ENCODE measurements at regions not wholly inside any gene's neighbourhood (a gene's known extent, or its start where the extent isn't known, plus 50 kb on each side); places are given as distances from the start of the nearest gene placed in this dataset.

- DNase-seq (ENCODE audit: low read depth in 1 of 2, low spot score in 1 of 2): no peak
These were observed 334.3 kb upstream of the OR4E1 start for GRCh38 chr14:22007784-22008412.

GRCh38 chr14:22007363-22007762, 333.7 kb upstream of the OR4E1 start:
- no peak for DNase-seq (ENCODE audit: low read depth in 1 of 2, low spot score in 1 of 2)

- DNase-seq (ENCODE audit: low read depth in 1 of 2, low spot score in 1 of 2): no peak
These were observed 329.8 kb upstream of the OR4E1 start for GRCh38 chr14:22003461-22003860.

DNA sequence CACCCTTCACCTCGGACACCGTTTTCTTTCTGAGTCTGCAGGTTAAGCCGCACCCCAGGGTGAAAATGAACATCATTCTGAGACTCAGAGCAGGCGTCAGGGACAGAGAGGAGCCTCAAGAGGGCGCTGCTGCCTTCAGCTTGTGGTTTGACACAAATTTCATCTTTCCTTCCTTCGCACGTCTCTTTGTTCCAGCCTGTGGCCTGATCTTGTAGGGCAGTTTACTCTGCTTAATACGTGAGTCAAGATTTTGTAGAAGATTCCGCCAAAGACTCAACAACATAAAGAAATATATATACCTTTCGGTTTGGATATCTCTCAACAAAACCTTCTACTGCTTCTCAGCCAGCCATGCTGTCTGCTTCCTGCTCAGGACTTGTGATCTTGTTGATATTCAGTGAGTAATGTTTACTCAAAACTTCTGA, 329.3 kb upstream of the OR4E1 start:
- peak; percentile 37 to 59 for DNase-seq (ENCODE audit: low read depth in 1 of 2, low spot score in 1 of 2)

DNA sequence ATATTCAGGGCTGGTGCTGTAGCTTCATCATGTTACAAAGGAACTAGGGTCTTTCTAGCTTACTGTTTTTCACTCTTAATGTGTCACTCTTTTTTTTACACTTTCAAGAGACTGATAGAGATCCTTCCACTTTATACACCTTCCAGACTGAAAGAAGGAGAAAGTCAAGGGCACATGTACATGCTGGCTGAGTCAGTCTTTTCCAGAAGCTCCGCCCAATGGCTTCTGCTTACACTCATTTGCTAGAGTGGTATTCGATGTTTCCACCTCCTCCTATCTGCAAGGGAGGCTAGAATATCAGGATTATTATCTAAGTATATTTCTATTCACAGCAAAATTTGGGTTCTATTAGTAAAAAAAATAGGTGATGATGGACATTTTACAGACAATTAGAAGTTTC, 325.8 kb upstream of the OR4E1 start:
- no peak for DNase-seq (ENCODE audit: low read depth in 1 of 2, low spot score in 1 of 2)

DNA sequence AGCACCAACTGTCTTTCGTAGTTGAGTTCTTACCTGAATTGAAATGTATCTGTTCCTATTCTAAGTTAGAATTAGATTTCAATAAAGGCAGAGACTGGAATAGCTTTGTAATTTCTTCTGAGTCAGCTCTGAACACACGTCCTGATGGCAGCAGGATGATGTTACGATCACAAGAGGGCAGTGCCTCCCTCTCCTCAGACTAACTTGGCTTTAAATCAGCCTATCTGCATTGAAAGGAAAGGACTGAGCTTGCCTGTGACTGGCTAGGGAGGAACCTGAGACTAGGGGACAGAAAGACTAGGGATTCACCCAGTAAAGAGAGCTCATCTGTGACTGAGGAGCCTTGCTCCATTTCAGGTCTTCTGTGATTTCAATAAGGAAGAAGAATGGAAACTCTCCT, 323.7 kb upstream of the OR4E1 start:
- no peak for DNase-seq (ENCODE audit: low read depth in 1 of 2, low spot score in 1 of 2)

DNA sequence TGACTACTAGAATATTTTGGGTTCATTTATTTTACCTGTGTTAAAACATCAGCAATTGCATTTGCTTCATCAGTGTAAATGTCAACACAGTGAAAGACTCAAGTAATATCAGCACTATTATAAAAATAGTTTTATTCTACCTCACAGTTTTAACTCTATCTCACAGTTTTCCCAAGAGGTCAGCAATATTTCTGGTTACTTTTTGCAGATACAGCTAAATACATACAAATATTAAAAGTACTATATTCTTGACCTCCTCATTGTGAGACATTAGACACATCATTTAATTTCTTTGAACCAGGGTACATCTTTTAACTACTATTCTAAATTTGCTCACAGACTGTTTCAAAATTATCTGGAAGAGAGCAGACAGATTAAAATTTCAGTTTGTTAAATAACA, 321.7 kb upstream of the OR4E1 start:
- DNase-seq (ENCODE audit: low read depth in 1 of 2, low spot score in 1 of 2): no peak

DNA sequence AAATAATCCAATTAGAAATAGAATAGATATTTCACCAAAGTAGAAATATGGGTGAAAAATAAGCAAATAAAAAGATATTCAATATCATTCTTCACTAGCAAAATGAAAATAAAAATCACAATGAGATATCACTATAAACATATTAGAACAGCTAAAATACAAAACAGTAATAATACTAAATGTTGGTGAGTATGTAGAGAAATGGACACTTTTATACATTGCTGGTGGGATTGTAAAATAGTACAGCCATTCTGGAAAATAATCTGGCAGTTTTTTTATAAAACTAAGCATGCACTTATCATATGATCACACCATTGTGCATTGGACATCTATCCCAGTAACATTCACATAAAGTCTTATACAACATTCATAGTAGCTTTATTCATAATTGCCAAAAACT, 320.2 kb upstream of the OR4E1 start:
- no peak for DNase-seq (ENCODE audit: low read depth in 1 of 2, low spot score in 1 of 2)

GRCh38 chr14:21993070-21993469, 319.5 kb upstream of the OR4E1 start:
- no peak for DNase-seq (ENCODE audit: low read depth in 1 of 2, low spot score in 1 of 2)

DNA sequence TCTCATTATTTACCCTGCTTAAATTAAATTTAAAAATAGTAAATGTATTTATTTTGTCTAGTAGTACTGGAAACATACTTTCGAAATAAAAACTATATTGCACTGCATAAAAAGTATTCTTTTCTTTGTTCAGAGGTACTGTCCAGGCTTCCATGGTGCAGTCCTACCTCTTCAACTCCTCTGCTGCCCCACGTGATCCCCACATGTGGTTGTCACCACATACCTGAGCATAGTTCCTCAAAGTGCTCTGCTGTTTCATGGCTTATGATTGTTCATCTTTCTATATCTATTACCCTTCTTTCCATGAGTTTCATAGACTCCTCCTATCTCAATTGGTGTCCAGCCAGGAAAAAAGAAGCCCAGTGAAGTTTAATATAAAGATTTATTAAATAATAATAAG, 317.5 kb upstream of the OR4E1 start:
- no peak for DNase-seq (ENCODE audit: low read depth in 1 of 2, low spot score in 1 of 2)

- no peak for DNase-seq (ENCODE audit: low read depth in 1 of 2, low spot score in 1 of 2)
These were observed 316.5 kb upstream of the OR4E1 start for GRCh38 chr14:21990116-21990515.

DNA sequence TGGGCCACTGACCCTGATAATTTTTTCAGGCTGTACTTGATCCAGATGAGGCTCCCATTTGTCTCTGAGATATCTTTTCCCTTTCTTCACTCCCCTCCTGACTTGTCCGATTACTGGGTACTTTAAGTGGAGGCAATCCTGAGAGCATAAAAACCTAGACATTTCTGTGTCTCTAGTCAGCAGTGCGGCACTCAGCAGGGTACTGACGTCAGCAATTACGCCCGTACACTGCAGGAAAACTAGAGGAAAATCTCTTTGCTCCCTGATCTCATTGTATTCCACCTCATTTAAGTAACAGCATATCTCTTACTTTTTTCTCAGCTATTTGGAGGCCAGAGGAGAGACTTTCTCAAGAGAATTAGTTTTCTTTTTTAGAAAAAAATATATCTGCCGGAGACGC, 315.5 kb upstream of the OR4E1 start:
- DNase-seq (ENCODE audit: low read depth in 1 of 2, low spot score in 1 of 2): no peak

DNA sequence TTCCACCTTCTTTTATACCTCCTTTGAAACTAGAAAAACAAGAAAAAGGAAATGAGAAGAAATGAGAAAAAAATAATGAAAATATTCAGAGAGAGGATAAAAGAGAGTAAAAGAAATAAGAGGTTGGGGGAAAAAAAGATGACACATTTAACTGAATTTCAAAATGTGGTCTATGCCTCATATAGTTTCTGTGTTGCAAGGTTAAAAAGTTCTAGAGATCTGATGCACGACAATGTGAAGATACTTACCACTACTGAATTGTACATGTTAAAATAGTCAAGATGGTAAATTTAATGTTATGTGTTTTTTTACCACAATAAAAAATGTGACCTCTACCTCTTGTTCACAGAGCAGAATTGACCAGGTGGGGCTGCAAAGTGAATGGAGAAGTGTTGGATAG, 314.8 kb upstream of the OR4E1 start:
- no peak for DNase-seq (ENCODE audit: low read depth in 1 of 2, low spot score in 1 of 2)

DNA sequence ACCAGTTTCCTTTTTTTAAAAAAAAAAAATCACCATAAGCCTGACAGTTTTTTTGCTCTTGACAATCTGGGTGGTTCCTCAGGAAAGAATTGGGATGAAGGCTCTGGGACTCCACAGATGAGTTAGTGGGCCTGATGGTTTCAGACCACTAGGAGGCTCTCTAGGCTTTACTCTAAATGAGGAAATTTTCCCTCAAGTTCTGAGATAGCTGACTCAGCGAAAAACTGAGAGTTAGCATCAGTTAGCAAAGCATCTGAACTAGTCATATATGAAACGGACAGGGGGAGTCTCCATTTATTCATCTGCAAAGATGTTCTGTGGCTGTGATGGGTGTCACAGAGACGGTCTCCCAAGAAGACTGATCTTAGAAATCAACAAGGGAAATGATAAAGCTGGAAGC, 314.3 kb upstream of the OR4E1 start:
- DNase-seq (ENCODE audit: low read depth in 1 of 2, low spot score in 1 of 2): peak in 1 of 2 donors; percentile 25

GRCh38 chr14:21985081-21985480, 311.5 kb upstream of the OR4E1 start:
- DNase-seq (ENCODE audit: low read depth in 1 of 2, low spot score in 1 of 2): no peak

- DNase-seq (ENCODE audit: low read depth in 1 of 2, low spot score in 1 of 2): no peak
These were observed 305.3 kb upstream of the OR4E1 start for GRCh38 chr14:21978999-21979314.

DNA sequence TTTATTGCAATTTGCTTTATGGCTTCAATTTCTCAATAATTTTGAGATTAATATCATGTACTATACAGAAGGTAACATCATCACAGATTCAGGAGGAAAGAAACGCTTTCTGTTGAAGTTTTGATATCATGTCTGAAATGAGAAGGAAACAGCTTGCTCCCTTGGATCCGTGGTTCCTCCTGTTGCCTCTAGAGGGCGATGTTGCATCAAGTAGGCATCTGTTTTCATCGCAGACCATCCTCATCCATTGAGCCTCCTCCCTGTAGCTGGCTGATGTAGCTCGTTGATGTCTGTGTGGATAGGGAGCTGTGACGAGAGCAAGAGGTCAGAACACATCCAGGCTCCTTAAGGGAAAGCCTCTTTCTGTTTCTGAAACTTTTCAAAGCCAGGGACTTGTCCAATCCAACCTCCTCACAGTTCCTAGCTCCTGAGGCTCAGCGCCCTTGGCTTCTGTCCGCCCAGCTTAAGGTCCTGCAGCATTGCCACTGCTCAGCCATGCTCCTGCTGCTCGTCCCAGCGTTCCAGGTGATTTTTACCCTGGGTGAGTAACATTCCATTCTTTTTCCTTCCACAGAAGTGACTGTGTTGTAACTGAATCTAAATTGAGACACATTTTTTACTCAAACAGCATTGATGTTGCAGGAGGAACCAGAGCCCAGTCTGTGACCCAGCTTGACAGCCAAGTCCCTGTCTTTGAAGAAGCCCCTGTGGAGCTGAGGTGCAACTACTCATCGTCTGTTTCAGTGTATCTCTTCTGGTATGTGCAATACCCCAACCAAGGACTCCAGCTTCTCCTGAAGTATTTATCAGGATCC, 304.8 kb upstream of the OR4E1 start:
- peak; percentile 20 to 40 for DNase-seq (ENCODE audit: low read depth in 1 of 2, low spot score in 1 of 2)

DNA sequence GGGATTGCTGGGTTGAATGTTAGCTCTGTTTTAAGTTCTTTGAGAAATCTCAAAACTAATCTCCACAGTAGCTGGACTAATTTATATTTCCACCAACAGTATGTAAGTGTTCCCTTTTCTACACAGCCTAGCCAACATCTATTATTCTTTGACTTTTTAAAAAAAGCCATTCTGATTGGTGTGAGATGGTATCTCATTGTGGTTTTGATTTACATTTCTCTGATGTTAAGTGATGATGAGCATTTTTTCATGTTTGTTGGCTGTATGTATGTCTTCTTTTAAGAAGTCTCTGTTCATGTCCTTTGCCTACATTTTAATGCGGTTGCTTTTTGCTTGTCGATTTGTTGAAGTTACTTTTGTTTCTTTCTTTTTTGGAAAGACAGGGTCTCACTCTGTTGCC, 301.1 kb upstream of the OR4E1 start:
- no peak for DNase-seq (ENCODE audit: low read depth in 1 of 2, low spot score in 1 of 2)

DNA sequence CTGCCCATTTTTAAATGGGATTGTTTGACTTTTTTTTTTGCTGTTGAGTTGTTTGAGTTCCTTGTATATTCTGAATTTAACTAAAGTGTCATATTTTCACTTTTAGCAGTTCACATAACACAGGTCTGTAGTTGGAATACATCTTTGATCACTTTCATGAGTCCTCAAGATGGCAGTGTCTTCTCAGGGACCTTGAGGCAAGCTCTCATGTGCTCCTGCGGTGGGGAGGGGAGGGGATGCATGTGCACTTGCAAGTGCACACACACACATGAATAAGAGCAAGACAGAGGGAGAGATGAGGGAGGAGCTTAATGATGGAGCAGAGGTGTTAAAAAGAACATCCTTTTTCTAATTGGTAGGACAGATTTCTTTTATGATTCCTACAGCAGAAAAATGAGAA, 291.4 kb upstream of the OR4E1 start:
- peak in 1 of 2 donors; percentile 21 for DNase-seq (ENCODE audit: low read depth in 1 of 2, low spot score in 1 of 2)

DNA sequence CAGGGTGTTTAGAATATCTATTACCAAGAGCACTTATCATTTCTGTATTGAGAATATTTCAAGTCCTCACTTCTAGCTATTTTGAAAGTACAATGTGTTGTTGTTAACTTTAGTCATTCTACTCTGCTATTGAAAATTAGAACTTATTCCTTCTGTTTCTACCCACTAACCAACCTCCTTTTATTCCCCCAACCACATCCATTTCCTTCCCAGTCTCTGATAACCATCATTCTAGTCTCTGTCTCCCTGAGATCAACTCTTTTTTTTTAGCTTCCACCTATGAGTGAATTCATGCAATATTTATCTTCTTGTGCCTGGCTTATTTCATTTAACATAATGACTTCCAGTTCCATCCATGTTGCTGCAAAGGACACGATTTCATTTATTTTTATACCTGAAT, 290.6 kb upstream of the OR4E1 start:
- DNase-seq (ENCODE audit: low read depth in 1 of 2, low spot score in 1 of 2): no peak

GRCh38 chr14:21960636-21961035, 287.0 kb upstream of the OR4E1 start:
- no peak for DNase-seq (ENCODE audit: low read depth in 1 of 2, low spot score in 1 of 2)

DNA sequence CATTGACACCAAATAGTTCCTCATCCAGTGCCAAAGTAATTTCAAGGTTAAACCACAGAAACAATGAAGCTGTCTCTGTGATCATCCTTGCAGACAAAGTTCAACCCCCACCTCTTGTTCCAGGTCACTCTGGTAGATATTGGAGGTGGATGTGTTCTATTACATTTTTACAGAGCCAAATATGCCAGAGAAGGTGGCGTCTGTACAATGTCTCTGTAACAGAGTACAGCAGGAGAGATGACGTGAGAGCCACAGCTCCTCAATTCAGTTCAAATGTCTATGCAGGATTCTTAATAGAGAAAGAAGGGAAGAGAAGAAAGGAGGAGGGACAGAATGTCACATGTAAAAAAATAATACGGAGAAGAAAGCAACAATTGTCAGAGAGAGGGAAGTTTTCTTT, 268.3 kb upstream of the OR4E1 start:
- no peak for DNase-seq (ENCODE audit: low read depth in 1 of 2, low spot score in 1 of 2)
